HEK293 (cell line): ENCODE measurements at regions not wholly inside any gene's neighbourhood (a gene's known extent, or its start where the extent isn't known, plus 50 kb on each side); places are given as distances from the start of the nearest gene placed in this dataset.

Source experiments
- CTCF ChIA-PET: fragments of 350-600 bp; formaldehyde crosslinking; extraction: SDS; loops from one replicate; lab custom pipeline; 2021; ENCODE audit warnings: antibody characterized with exemption; lab: Yijun Ruan, JAX
- POLR2A ChIA-PET: fragments of 300-600 bp; formaldehyde crosslinking; extraction: SDS; loops from one replicate; lab custom pipeline; 2020; ENCODE audit warnings: antibody characterized with exemption, inconsistent platforms; lab: Yijun Ruan, JAX
- H3K27ac ChIP-seq: fragments of 200-500 bp; sonication (Bioruptor generic); 2 replicates; pipeline ENCODE4 v1.5.1; 2014; ENCODE audit warnings: low read depth, low read length, control low read depth, inconsistent platforms; ENCODE audit errors: extremely low read depth
- H3K36me3 ChIP-seq, 2 experiments: fragments of 200-500 bp in 1 of 2; sonication (Bioruptor generic) in 1 of 2; 1 replicate in 1 of 2; 2 replicates in 1 of 2; pipeline ENCODE4 v1.5.1; 2014 to 2017; ENCODE audit warnings: inconsistent platforms in 2 of 2, low read length in 2 of 2; ENCODE audit not compliant: control insufficient read depth in 2 of 2, insufficient read depth in 1 of 2
- H3K4me1 ChIP-seq: fragments of 200-500 bp; sonication (Bioruptor generic); 2 replicates; pipeline ENCODE4 v1.5.1; 2014; ENCODE audit warnings: mild to moderate bottlenecking, low read length, inconsistent platforms; ENCODE audit not compliant: control insufficient read depth, insufficient read depth
- H3K4me3 ChIP-seq: 2 replicates; pipeline ENCODE4 v1.5.1; 2011; ENCODE audit warnings: low read depth, mild to moderate bottlenecking, control low read depth, low read length, moderate library complexity
- H3K9me3 ChIP-seq: fragments of 200-500 bp; sonication (Bioruptor generic); 2 replicates; pipeline ENCODE4 v1.5.1; 2014; ENCODE audit warnings: low read depth, low read length, inconsistent platforms; ENCODE audit not compliant: control insufficient read depth, insufficient read depth
- SALL2 ChIP-seq: fragments of 450-650 bp; formaldehyde crosslinking; IDR thresholded peaks from 2 replicates; pipeline ENCODE4 v1.5.0; 2017; ENCODE audit warnings: missing biosample characterization, mild to moderate bottlenecking, missing genetic modification characterization, borderline replicate concordance
- SCRT2 ChIP-seq: fragments of 450-650 bp; formaldehyde crosslinking; IDR thresholded peaks from 2 replicates; pipeline ENCODE4 v1.5.1; 2016; ENCODE audit warnings: missing biosample characterization, missing genetic modification characterization
- WT1 ChIP-seq: fragments of 450-650 bp; formaldehyde crosslinking; IDR thresholded peaks from 2 replicates; pipeline ENCODE4 v1.5.1; 2016; ENCODE audit warnings: missing biosample characterization, missing genetic modification characterization
- ZBTB7A ChIP-seq: fragments of 450-650 bp; formaldehyde crosslinking; IDR thresholded peaks from 2 replicates; pipeline ENCODE4 v1.5.1; 2016; ENCODE audit warnings: low read depth, missing biosample characterization, missing genetic modification characterization
- ZFHX2 ChIP-seq: fragments of 450-650 bp; formaldehyde crosslinking; conservative IDR thresholded peaks from 2 replicates; pipeline ENCODE4 v1.5.1; 2016; ENCODE audit warnings: missing biosample characterization, missing genetic modification characterization
- ZNF112 ChIP-seq: fragments of 450-650 bp; formaldehyde crosslinking; IDR thresholded peaks from 2 replicates; pipeline ENCODE4 v1.5.0; 2017; ENCODE audit warnings: missing biosample characterization, missing genetic modification characterization
- ZNF133 ChIP-seq: fragments of 450-650 bp; formaldehyde crosslinking; IDR thresholded peaks from 2 replicates; pipeline ENCODE4 v1.5.1; 2016; ENCODE audit warnings: missing biosample characterization, missing genetic modification characterization
- ZNF16 ChIP-seq: fragments of 450-650 bp; formaldehyde crosslinking; IDR thresholded peaks from 2 replicates; pipeline ENCODE4 v1.5.1; 2016; ENCODE audit warnings: low read depth, missing biosample characterization, missing genetic modification characterization
- ZNF292 ChIP-seq: fragments of 450-650 bp; formaldehyde crosslinking; IDR thresholded peaks from 2 replicates; pipeline ENCODE4 v1.5.1; 2016; ENCODE audit warnings: low read depth, missing biosample characterization, missing genetic modification characterization, borderline replicate concordance
- ZNF335 ChIP-seq: fragments of 450-650 bp; formaldehyde crosslinking; conservative IDR thresholded peaks from 2 replicates; pipeline ENCODE4 v1.5.1; 2016; ENCODE audit warnings: missing biosample characterization, missing genetic modification characterization
- ZNF510 ChIP-seq: fragments of 450-650 bp; formaldehyde crosslinking; IDR thresholded peaks from 2 replicates; pipeline ENCODE4 v1.5.1; 2018; ENCODE audit warnings: mild to moderate bottlenecking, missing genetic modification characterization, missing biosample characterization; ENCODE audit not compliant: insufficient replicate concordance
- ZNF585B ChIP-seq: fragments of 450-650 bp; formaldehyde crosslinking; IDR thresholded peaks from 2 replicates; pipeline ENCODE4 v1.5.1; 2016; ENCODE audit warnings: missing biosample characterization, missing genetic modification characterization
- TF ChIP-seq, protein P1 (sequence below): fragments of 450-650 bp; formaldehyde crosslinking; IDR thresholded peaks from 2 replicates; pipeline ENCODE4 v1.5.1; 2016; ENCODE audit warnings: missing biosample characterization, missing genetic modification characterization
- TF ChIP-seq, protein P2 (sequence below): fragments of 450-650 bp; formaldehyde crosslinking; IDR thresholded peaks from 2 replicates; pipeline ENCODE4 v1.5.1; 2016; ENCODE audit warnings: missing biosample characterization, missing genetic modification characterization
- TF ChIP-seq, protein P3 (sequence below): fragments of 450-650 bp; formaldehyde crosslinking; IDR thresholded peaks from 2 replicates; pipeline ENCODE4; 2016; ENCODE audit warnings: missing biosample characterization, missing genetic modification characterization
- TF ChIP-seq, protein P4 (sequence below): fragments of 450-650 bp; formaldehyde crosslinking; IDR thresholded peaks from 2 replicates; pipeline ENCODE4 v1.5.1; 2016; ENCODE audit warnings: missing biosample characterization, missing genetic modification characterization
- TF ChIP-seq, protein P5 (sequence below): fragments of 450-650 bp; formaldehyde crosslinking; IDR thresholded peaks from 2 replicates; pipeline ENCODE4 v1.5.1; 2016; ENCODE audit warnings: missing biosample characterization, missing genetic modification characterization

DNA sequence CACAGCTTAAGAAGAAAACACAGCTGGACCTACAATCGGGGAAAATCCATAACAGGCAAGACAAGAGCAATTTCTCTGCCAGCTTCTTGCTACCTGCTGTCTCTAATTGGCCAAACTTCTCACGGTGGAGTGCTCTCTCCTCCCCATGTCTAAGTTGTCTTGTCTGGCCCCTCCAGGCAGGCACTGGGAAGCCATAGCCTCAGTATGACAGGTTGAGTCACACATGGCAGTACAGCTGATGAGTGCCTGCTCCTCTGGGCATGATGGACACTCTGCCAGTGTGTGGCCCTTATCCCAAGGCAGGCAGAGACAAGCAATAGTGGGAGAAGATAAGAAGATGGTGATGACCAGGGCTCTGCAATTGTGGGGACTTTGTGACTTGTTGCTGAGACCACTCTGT lies 551.8 kb downstream of the DIPK2A start (continued):
- TF ChIP-seq, protein P1, sequence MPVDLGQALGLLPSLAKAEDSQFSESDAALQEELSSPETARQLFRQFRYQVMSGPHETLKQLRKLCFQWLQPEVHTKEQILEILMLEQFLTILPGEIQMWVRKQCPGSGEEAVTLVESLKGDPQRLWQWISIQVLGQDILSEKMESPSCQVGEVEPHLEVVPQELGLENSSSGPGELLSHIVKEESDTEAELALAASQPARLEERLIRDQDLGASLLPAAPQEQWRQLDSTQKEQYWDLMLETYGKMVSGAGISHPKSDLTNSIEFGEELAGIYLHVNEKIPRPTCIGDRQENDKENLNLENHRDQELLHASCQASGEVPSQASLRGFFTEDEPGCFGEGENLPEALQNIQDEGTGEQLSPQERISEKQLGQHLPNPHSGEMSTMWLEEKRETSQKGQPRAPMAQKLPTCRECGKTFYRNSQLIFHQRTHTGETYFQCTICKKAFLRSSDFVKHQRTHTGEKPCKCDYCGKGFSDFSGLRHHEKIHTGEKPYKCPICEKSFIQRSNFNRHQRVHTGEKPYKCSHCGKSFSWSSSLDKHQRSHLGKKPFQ (tag by site-specific recombination) = no peak
- TF ChIP-seq ZNF292 (tag by site-specific recombination) (no peak), ZNF133 (tag by site-specific recombination) (no peak)

DNA sequence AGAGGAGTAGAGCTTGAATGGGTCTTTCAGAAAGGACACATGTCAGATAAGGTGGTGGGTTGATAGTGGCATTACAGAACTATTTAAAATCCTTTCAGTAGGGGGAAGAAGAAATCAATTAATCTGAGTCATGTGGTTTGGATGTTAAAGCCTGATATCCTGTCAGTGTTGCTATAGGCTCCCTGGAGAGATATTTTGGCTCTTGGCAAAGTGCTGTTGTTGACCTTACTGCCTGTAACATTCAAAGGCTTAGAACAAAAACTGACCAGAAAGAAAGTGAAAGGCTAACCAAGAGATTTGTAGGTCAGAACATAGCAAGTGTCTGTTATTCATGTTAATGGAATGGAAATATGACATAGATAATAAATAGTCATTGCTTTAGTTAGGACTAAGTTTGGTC lies 552.9 kb downstream of the DIPK2A start:
- Histone ChIP-seq H3K4me3 (no peak overlapping the region), H3K27ac (no peak overlapping the region), H3K4me1 (no peaks in the 10 kb centered on the region), H3K36me3 (no peaks in the 10 kb centered on the region), H3K9me3 (no peaks in the 10 kb centered on the region)
- TF ChIP-seq, protein P1 (tag by site-specific recombination) = no peak
- TF ChIP-seq SALL2 (tag by site-specific recombination) (no peak), WT1 (tag by site-specific recombination) (no peak), SCRT2 (tag by site-specific recombination) (no peak), ZNF112 (tag by site-specific recombination) (no peak), ZNF133 (tag by site-specific recombination) (no peak), ZNF585B (tag by site-specific recombination) (no peak), ZNF510 (tag by site-specific recombination) (no peak), ZBTB7A (tag by site-specific recombination) (no peak), ZNF16 (tag by site-specific recombination) (no peak), ZFHX2 (tag by site-specific recombination) (no peak), ZNF335 (tag by site-specific recombination) (no peak)
- TF ChIP-seq, protein P2, sequence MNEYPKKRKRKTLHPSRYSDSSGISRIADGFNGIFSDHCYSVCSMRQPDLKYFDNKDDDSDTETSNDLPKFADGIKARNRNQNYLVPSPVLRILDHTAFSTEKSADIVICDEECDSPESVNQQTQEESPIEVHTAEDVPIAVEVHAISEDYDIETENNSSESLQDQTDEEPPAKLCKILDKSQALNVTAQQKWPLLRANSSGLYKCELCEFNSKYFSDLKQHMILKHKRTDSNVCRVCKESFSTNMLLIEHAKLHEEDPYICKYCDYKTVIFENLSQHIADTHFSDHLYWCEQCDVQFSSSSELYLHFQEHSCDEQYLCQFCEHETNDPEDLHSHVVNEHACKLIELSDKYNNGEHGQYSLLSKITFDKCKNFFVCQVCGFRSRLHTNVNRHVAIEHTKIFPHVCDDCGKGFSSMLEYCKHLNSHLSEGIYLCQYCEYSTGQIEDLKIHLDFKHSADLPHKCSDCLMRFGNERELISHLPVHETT (tag by site-specific recombination) = no peak
- TF ChIP-seq, protein P3, sequence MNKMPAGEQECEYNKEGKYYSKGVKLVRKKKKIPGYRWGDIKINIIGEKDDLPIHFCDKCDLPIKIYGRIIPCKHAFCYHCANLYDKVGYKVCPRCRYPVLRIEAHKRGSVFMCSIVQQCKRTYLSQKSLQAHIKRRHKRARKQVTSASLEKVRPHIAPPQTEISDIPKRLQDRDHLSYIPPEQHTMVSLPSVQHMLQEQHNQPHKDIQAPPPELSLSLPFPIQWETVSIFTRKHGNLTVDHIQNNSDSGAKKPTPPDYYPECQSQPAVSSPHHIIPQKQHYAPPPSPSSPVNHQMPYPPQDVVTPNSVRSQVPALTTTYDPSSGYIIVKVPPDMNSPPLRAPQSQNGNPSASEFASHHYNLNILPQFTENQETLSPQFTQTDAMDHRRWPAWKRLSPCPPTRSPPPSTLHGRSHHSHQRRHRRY (tag by site-specific recombination) = no peak
- TF ChIP-seq, protein P4, sequence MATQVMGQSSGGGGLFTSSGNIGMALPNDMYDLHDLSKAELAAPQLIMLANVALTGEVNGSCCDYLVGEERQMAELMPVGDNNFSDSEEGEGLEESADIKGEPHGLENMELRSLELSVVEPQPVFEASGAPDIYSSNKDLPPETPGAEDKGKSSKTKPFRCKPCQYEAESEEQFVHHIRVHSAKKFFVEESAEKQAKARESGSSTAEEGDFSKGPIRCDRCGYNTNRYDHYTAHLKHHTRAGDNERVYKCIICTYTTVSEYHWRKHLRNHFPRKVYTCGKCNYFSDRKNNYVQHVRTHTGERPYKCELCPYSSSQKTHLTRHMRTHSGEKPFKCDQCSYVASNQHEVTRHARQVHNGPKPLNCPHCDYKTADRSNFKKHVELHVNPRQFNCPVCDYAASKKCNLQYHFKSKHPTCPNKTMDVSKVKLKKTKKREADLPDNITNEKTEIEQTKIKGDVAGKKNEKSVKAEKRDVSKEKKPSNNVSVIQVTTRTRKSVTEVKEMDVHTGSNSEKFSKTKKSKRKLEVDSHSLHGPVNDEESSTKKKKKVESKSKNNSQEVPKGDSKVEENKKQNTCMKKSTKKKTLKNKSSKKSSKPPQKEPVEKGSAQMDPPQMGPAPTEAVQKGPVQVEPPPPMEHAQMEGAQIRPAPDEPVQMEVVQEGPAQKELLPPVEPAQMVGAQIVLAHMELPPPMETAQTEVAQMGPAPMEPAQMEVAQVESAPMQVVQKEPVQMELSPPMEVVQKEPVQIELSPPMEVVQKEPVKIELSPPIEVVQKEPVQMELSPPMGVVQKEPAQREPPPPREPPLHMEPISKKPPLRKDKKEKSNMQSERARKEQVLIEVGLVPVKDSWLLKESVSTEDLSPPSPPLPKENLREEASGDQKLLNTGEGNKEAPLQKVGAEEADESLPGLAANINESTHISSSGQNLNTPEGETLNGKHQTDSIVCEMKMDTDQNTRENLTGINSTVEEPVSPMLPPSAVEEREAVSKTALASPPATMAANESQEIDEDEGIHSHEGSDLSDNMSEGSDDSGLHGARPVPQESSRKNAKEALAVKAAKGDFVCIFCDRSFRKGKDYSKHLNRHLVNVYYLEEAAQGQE (tag by site-specific recombination) = no peak
- TF ChIP-seq, protein P5, sequence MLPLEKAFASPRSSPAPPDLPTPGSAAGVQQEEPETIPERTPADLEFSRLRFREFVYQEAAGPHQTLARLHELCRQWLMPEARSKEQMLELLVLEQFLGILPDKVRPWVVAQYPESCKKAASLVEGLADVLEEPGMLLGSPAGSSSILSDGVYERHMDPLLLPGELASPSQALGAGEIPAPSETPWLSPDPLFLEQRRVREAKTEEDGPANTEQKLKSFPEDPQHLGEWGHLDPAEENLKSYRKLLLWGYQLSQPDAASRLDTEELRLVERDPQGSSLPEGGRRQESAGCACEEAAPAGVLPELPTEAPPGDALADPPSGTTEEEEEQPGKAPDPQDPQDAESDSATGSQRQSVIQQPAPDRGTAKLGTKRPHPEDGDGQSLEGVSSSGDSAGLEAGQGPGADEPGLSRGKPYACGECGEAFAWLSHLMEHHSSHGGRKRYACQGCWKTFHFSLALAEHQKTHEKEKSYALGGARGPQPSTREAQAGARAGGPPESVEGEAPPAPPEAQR (tag by site-specific recombination) = no peak
- ChIA-PET POLR2A (no interaction called here), CTCF (no interaction called here)
